Panc1 (cell line): ENCODE measurements at regions not wholly inside any gene's neighbourhood (a gene's known extent, or its start where the extent isn't known, plus 50 kb on each side); places are given as distances from the start of the nearest gene placed in this dataset.

Experiments used
- ATAC-seq: fragments of 200-7000 bp; cut with Tn5 transposase; 2 replicates; pipeline ENCODE4 v1.9.1; 2020; ENCODE audit warnings: mild to moderate bottlenecking, moderate library complexity
- BruUV-seq: library from RNA; stranded (reverse); fragments of 400-500 nt; replicated peaks from 2 replicates; lab custom pipeline; 2021; lab: Mats Ljungman, UMichigan
- CTCF ChIA-PET: fragments of 300-600 bp; sonication (Branson Sonifier 250); formaldehyde crosslinking; loops from one replicate; lab custom pipeline; 2022; ENCODE audit warnings: antibody characterized with exemption; lab: Charles Lee
- POLR2A ChIA-PET: fragments of 300-600 bp; sonication (Branson Sonifier 250); formaldehyde crosslinking; loops from one replicate; lab custom pipeline; 2022; ENCODE audit warnings: antibody characterized with exemption; lab: Charles Lee
- DNase-seq: peaks from one replicate; pipeline ENCODE4 v3.0.0-alpha.2; 2010; ENCODE audit warnings: low read depth, low spot score
- H3K27ac ChIP-seq: 2 replicates; pipeline ENCODE4 v1.5.1; 2011; ENCODE audit warnings: mild to moderate bottlenecking, low read length, inconsistent platforms
- H3K27me3 ChIP-seq: fragments of 200-500 bp; sonication (Bioruptor generic); 2 replicates; pipeline ENCODE4 v1.6.0; 2014; ENCODE audit warnings: low read length, inconsistent platforms; ENCODE audit not compliant: control insufficient read depth, insufficient read depth
- H3K36me3 ChIP-seq: fragments of 200-500 bp; sonication (Bioruptor generic); 2 replicates; pipeline ENCODE4 v1.5.1; 2014; ENCODE audit warnings: inconsistent platforms, mild to moderate bottlenecking, low read length, moderate library complexity; ENCODE audit not compliant: control insufficient read depth, insufficient read depth
- H3K4me1 ChIP-seq: 2 replicates; pipeline ENCODE4 v1.5.1; 2011; ENCODE audit warnings: inconsistent platforms, mild to moderate bottlenecking, low read length, moderate library complexity; ENCODE audit not compliant: control insufficient read depth, insufficient read depth
- H3K4me3 ChIP-seq, 2 experiments: 2 replicates each; pipeline ENCODE4 v1.5.1; 2011 to 2012; ENCODE audit warnings: low read depth in 2 of 2, low read length in 2 of 2, mild to moderate bottlenecking in 2 of 2, inconsistent platforms in 1 of 2, moderate library complexity in 1 of 2
- H3K9me3 ChIP-seq: fragments of 200-500 bp; sonication (Bioruptor generic); 2 replicates; pipeline ENCODE4 v1.5.1; 2014; ENCODE audit warnings: low read depth, mild to moderate bottlenecking, inconsistent platforms, low read length, moderate library complexity; ENCODE audit not compliant: control insufficient read depth, insufficient read depth
- POLR2AphosphoS5 ChIP-seq: IDR thresholded peaks from 2 replicates; pipeline ENCODE4 v1.6.1; 2012; ENCODE audit warnings: mild to moderate bottlenecking, low read depth, low read length, moderate library complexity
- SIN3A ChIP-seq: IDR thresholded peaks from 2 replicates; pipeline ENCODE4 v1.6.1; 2012; ENCODE audit warnings: low read depth, mild to moderate bottlenecking, low read length, moderate library complexity, borderline replicate concordance; ENCODE audit not compliant: insufficient read depth
- TCF7L2 ChIP-seq: IDR thresholded peaks from 2 replicates; pipeline ENCODE4 v1.6.1; 2011; ENCODE audit warnings: mild to moderate bottlenecking, low read depth, low read length, inconsistent platforms
- in situ Hi-C: cut with HindIII; loops from 2 replicates; pipeline ENCODE4 v1.10.0; 2016; ENCODE audit warnings: low sequenced_read_pairs, low pct_unique_long_range_greater_than_20kb
- intact Hi-C: fragments of 100-400 bp; cut with micrococcal nuclease; formaldehyde crosslinking; loops from one replicate; pipeline ENCODE4 v1.10.0; 2022; ENCODE audit not compliant: unreplicated experiment
- TF ChIP-seq, protein P1 (sequence below), 2 experiments: IDR thresholded peaks; 2 replicates each; pipeline ENCODE4 v1.6.1; 2011 to 2012; ENCODE audit warnings: low read depth in 2 of 2, control low read depth in 1 of 2, low read length in 1 of 2, mild to moderate bottlenecking in 1 of 2, moderate library complexity in 1 of 2; ENCODE audit not compliant: insufficient read depth in 1 of 2
- TF ChIP-seq, protein P2 (sequence below): fragments of 450-650 bp; IDR thresholded peaks from 2 replicates; pipeline ENCODE4 v1.5.1; 2017; ENCODE audit warnings: mild to moderate bottlenecking

DNA sequence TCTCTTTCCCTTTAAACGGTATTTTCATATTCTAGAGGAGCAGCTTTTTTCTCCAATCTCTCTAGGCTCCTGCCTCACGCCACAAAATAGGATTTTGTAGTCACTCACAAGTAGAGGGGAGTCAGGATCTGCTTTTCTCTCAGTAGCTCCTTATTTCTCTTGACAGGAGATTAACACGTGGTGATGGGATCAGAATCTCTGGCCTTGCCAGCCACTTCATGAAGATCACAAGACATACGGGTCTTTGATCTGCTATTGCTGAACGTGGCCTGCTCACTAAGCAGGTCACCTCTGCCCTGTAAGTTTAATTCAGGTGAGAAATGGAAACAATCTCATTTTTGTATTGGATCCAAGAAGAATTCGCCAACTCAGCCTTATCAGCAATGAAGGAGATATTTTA is 257.5 kb downstream of the DIRAS2 start:
- no TSS peak for BruUV-seq
- ATAC-seq = no peak
- Histone ChIP-seq H3K4me3 (no peak overlapping the region), H3K27me3 (no peaks in the 10 kb centered on the region), H3K4me1 (no peaks in the 10 kb centered on the region), H3K36me3 (no peaks in the 10 kb centered on the region), H3K27ac (no peak overlapping the region), H3K9me3 (no peaks in the 10 kb centered on the region)
- DNase-seq = no peak
- ChIA-PET POLR2A (no interaction called here), CTCF (no interaction called here)
- intact Hi-C loops (no loop called here), in situ Hi-C loops (no loop called here)
- TF ChIP-seq POLR2AphosphoS5 (no peak), TCF7L2 (no peak), SIN3A (no peak)
- TF ChIP-seq, protein P1, sequence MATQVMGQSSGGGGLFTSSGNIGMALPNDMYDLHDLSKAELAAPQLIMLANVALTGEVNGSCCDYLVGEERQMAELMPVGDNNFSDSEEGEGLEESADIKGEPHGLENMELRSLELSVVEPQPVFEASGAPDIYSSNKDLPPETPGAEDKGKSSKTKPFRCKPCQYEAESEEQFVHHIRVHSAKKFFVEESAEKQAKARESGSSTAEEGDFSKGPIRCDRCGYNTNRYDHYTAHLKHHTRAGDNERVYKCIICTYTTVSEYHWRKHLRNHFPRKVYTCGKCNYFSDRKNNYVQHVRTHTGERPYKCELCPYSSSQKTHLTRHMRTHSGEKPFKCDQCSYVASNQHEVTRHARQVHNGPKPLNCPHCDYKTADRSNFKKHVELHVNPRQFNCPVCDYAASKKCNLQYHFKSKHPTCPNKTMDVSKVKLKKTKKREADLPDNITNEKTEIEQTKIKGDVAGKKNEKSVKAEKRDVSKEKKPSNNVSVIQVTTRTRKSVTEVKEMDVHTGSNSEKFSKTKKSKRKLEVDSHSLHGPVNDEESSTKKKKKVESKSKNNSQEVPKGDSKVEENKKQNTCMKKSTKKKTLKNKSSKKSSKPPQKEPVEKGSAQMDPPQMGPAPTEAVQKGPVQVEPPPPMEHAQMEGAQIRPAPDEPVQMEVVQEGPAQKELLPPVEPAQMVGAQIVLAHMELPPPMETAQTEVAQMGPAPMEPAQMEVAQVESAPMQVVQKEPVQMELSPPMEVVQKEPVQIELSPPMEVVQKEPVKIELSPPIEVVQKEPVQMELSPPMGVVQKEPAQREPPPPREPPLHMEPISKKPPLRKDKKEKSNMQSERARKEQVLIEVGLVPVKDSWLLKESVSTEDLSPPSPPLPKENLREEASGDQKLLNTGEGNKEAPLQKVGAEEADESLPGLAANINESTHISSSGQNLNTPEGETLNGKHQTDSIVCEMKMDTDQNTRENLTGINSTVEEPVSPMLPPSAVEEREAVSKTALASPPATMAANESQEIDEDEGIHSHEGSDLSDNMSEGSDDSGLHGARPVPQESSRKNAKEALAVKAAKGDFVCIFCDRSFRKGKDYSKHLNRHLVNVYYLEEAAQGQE (IDR thresholded peaks at IDR 0.05; ENCODE audit: insufficient read depth in 1 of 2, low read depth in 2 of 2, low read length in 1 of 2) = no peak
- TF ChIP-seq, protein P2, sequence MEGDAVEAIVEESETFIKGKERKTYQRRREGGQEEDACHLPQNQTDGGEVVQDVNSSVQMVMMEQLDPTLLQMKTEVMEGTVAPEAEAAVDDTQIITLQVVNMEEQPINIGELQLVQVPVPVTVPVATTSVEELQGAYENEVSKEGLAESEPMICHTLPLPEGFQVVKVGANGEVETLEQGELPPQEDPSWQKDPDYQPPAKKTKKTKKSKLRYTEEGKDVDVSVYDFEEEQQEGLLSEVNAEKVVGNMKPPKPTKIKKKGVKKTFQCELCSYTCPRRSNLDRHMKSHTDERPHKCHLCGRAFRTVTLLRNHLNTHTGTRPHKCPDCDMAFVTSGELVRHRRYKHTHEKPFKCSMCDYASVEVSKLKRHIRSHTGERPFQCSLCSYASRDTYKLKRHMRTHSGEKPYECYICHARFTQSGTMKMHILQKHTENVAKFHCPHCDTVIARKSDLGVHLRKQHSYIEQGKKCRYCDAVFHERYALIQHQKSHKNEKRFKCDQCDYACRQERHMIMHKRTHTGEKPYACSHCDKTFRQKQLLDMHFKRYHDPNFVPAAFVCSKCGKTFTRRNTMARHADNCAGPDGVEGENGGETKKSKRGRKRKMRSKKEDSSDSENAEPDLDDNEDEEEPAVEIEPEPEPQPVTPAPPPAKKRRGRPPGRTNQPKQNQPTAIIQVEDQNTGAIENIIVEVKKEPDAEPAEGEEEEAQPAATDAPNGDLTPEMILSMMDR = no peak

DNA sequence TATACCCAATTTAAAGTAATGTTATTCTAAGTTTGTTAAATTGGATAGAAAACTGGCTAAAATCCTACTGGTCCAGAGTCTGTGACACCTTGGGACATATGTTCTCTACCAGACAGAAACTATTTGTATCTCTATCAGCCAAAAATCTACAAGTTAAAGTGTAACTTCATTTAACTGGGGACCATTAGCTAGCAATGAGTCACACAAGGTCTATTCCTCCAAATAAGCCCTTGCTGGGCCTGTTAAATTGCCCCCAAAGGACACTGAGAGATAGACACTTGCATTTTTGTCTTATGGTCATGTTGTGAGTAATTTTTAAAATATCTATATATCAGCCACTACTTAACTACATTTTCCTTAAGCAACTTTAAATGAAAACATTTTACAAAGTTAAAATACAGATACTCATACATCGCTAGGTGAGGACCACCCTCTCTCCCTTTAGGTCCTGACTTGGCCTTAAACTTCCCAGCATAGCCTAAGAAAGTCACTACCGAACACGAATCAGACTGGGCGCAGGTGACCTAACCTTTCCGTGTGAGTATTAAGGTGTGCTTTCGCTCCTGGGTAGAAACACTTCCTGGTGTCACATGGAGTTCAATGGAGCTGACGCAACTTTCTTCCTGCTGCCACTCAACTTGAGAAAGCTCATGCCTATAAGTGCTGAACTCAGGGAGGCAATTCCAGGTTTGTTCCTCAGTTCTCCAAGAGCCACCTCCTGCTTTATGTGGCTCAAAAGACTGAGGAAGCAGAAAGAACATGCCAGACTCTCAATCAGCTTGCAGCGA is 249.1 kb downstream of the DIRAS2 start:
- ATAC-seq = no peak
- Histone ChIP-seq H3K4me1 (no peaks in the 10 kb centered on the region), H3K27ac (no peak overlapping the region), H3K9me3 (no peaks in the 10 kb centered on the region), H3K27me3 (no peaks in the 10 kb centered on the region), H3K4me3 (no peak overlapping the region), H3K36me3 (no peaks in the 10 kb centered on the region)
- intact Hi-C loops (no loop called here), in situ Hi-C loops (no loop called here)
- CTCF ChIA-PET = no interaction called here
- TF ChIP-seq, protein P2 = no peak
- TF ChIP-seq POLR2AphosphoS5 = no peak
- no peak for TF ChIP-seq SIN3A
- no peak for DNase-seq
- POLR2A ChIA-PET = no interaction called here
- BruUV-seq = no TSS peak
